K562 (cell line): ENCODE measurements at regions not wholly inside any gene's neighbourhood (a gene's known extent, or its start where the extent isn't known, plus 50 kb on each side); places are given as distances from the start of the nearest gene placed in this dataset.

ENCODE experiments used
- DLX4 ChIP-seq: fragments of 250-450 bp; sonication (Bioruptor Pico); IDR thresholded peaks from 2 replicates; pipeline ENCODE4 v1.6.1; 2021; ENCODE audit warnings: mild to moderate bottlenecking
- DMBX1 ChIP-seq: fragments of 250-450 bp; sonication (Bioruptor Pico); IDR thresholded peaks from 2 replicates; pipeline ENCODE4 v1.8.0; 2022; ENCODE audit warnings: inconsistent platforms, mild to moderate bottlenecking, moderate library complexity, borderline replicate concordance
- DNMT1 ChIP-seq: fragments of 450-650 bp; IDR thresholded peaks from 2 replicates; pipeline ENCODE4 v1.6.1; 2016; ENCODE audit warnings: antibody characterized with exemption, mild to moderate bottlenecking
- SIRT6 ChIP-seq: IDR thresholded peaks from one replicate; pipeline ENCODE4 v1.6.1; 2012; ENCODE audit warnings: low read depth, mild to moderate bottlenecking, control low read depth, inconsistent platforms, low read length, moderate library complexity
- SMAD1 ChIP-seq: fragments of 150-350 bp; IDR thresholded peaks from 2 replicates; pipeline ENCODE4 v1.6.1; 2014; ENCODE audit warnings: low read length, low read depth; ENCODE audit not compliant: partially characterized antibody
- XRCC4 ChIP-seq: IDR thresholded peaks from one replicate; pipeline ENCODE4 v1.6.1; 2011; ENCODE audit not compliant: insufficient read depth, insufficient read length; ENCODE audit errors: extremely low read depth
- ZNF639 ChIP-seq, 2 experiments: fragments of 200-800 bp in 1 of 2; sonication (Bioruptor generic) in 1 of 2; sonication (generic) in 1 of 2; formaldehyde crosslinking in 1 of 2; IDR thresholded peaks in 1 of 2; conservative IDR thresholded peaks in 1 of 2; 2 replicates each; pipeline versions ENCODE4 v1.5.0 to v1.6.1; 2016 to 2020; ENCODE audit warnings: missing compliant biosample characterization in 1 of 2, missing genetic modification characterization in 1 of 2, missing genetic modification reagents in 1 of 2
- ZZZ3 ChIP-seq: fragments of 450-650 bp; IDR thresholded peaks from 2 replicates; pipeline ENCODE4 v1.6.1; 2016; ENCODE audit warnings: antibody characterized with exemption, mild to moderate bottlenecking, moderate library complexity

GRCh38 chrX:13432414-13433297 lies 112.8 kb upstream of the ATXN3L start (continued):
- TF ChIP-seq ZNF639 (CRISPR knock-in tag; conservative IDR thresholded peaks at IDR 0.05 in 1 of 2, IDR thresholded peaks at IDR 0.05 in 1 of 2) (no peak), SMAD1 (no peak), DLX4 (CRISPR knock-in tag) (no peak), DMBX1 (CRISPR knock-in tag) (no peak), DNMT1 (no peak), SIRT6 (no peak), XRCC4 (no peak), ZZZ3 (no peak)
